AG04449 (cell line): ENCODE measurements at regions not wholly inside any gene's neighbourhood (a gene's known extent, or its start where the extent isn't known, plus 50 kb on each side); places are given as distances from the start of the nearest gene placed in this dataset.

ENCODE experiments used
- CTCF ChIA-PET: fragments of 350-600 bp; formaldehyde crosslinking; extraction: SDS; loops from one replicate; lab custom pipeline; 2021; ENCODE audit warnings: antibody characterized with exemption; lab: Yijun Ruan, JAX
- POLR2A ChIA-PET: fragments of 400-600, 350-600 bp; formaldehyde crosslinking; extraction: SDS; loops from one replicate; lab custom pipeline; 2020; ENCODE audit warnings: antibody characterized with exemption, inconsistent platforms; lab: Yijun Ruan, JAX
- DNase-seq: peaks from one replicate; pipeline ENCODE4 v3.0.0-alpha.2; 2010; ENCODE audit warnings: low read depth, low spot score
- H3K4me3 ChIP-seq: 2 replicates; pipeline ENCODE4 v1.5.1; 2011; ENCODE audit warnings: low read depth, mild to moderate bottlenecking, control low read depth, low read length
- CTCF ChIP-seq: IDR thresholded peaks from one replicate; pipeline ENCODE4 v1.5.1; 2011; ENCODE audit warnings: mild to moderate bottlenecking, moderate library complexity, low read length, control low read depth, inconsistent platforms; ENCODE audit not compliant: insufficient read depth; ENCODE audit errors: missing control alignments

DNA sequence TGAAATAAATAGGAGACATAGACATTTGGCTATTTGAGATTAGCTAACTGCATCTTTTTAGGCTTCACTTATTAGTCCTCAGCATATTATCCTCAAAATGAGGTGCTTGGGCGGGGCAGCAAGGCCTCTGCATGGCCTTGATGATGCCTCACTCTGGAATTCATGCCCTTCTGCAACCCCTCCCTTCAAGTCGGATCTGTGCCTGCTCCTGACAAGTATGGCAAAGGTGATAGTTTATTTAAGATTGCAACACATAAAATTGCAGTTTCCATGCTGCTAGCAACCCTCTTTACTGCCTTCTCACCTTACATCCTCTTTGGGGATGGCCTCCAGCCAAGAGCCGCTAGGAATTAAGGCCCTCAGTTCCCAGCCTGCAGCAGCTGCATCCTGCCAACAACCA, 241.3 kb upstream of the ADARB2 start:
- no peak overlapping the region for H3K4me3 ChIP-seq
- DNase-seq: no peak
- ChIA-PET POLR2A (no interaction called here), CTCF (no interaction called here)
- no peak for TF ChIP-seq CTCF

DNA sequence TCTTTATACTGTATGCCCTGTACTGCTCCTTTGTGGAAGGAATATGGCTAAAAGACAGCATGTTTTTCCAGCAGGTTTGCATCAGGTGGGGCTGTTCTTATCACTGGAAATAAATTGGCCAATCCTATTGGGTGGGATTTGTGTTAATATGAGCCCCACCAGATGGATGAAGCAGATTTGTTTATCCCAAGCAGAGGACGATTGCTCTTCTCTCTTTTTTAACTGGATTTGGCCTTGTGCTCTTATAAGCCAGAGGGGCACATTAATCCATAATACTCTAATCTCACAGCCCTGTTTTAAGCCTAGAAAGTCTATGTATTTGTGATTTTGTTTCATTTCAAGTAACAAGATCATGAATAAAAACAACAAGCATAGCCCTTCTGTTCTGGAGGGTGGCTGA, 240.1 kb upstream of the ADARB2 start:
- TF ChIP-seq CTCF: no peak
- DNase-seq: no peak
- POLR2A ChIA-PET: no interaction called here
- CTCF ChIA-PET: no interaction called here
- no peak overlapping the region for H3K4me3 ChIP-seq

DNA sequence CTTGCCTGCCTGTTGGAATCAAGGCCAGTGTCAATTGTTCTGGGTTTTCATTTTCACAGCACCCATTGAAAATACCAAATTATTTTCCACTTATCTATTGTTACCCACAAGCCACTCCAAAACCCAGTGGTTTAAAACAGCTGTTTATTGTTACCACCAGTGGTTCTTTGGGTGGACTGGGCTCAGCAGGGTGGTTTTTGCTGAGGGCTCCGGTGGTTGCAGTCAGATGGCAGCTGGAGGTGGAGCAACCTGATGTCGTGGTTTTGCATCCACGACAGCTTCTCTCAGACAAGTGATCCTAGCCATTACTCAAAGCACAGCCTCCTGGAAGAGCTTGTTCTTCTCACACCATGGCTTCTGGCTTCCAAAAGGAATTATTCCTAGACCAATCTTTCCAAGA, 235.1 kb upstream of the ADARB2 start:
- TF ChIP-seq CTCF: no peak
- ChIA-PET POLR2A (no interaction called here), CTCF (no interaction called here)
- no peak for DNase-seq
- no peak overlapping the region for H3K4me3 ChIP-seq

- TF ChIP-seq CTCF: no peak
- ChIA-PET POLR2A (no interaction called here), CTCF (no interaction called here)
- H3K4me3 ChIP-seq: no peak overlapping the region
- DNase-seq: no peak
Observed at GRCh38 chr10:1968257-1969033, 231.1 kb upstream of the ADARB2 start.

DNA sequence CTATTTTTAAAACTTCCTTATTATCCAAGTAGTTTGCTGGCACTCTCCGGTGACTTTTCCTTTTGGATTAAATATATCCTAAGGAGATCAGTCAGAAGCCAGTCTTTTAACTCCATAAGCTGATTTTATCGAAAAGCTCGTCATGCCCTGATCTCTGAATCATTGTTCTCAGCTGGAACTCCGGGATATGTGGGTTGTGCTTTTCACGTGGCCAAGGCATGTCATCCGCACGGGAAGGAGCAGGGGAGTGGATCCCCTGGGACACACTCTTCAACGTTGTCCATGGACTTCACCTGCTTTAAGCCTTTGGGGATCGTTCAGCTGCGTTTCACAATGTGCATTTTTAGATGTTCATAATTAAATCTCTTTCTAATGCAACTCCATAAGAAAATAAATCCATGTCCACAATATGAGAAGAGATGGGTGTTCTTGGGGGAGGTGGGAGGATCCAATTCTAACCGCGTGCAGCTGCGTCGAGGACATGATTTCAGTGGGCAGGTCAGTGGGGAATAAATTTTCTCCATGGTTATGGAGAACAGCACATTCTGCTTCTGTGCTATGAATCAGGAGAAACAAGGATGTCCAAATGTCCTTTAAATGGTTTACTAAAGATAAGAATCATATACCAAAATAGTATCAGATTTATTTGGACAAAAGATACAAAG, 229.5 kb upstream of the ADARB2 start:
- TF ChIP-seq CTCF: no peak
- POLR2A ChIA-PET: no interaction called here
- DNase-seq: no peak
- no peak overlapping the region for H3K4me3 ChIP-seq
- CTCF ChIA-PET: no interaction called here

- POLR2A ChIA-PET: no interaction called here
- DNase-seq: no peak
- CTCF ChIA-PET: no interaction called here
- H3K4me3 ChIP-seq: no peak overlapping the region
- no peak for TF ChIP-seq CTCF
Observed at GRCh38 chr10:1964476-1964875, 227.2 kb upstream of the ADARB2 start.
